Neutrophil (primary cell): ENCODE measurements at regions not wholly inside any gene's neighbourhood (a gene's known extent, or its start where the extent isn't known, plus 50 kb on each side); places are given as distances from the start of the nearest gene placed in this dataset.
A peak's percentile ranks its signal among the peaks of the same experiment; 100 is the strongest.

ENCODE experiments used
- H3K27ac ChIP-seq: fragments of 200-600 bp; sonication (generic); 2 replicates; pipeline ENCODE4 v1.5.1; 2016; ENCODE audit warnings: mild to moderate bottlenecking, moderate library complexity
- H3K27me3 ChIP-seq: fragments of 200-600 bp; sonication (generic); 2 replicates; pipeline ENCODE4 v1.6.0; 2016; ENCODE audit warnings: mild to moderate bottlenecking
- H3K36me3 ChIP-seq: fragments of 200-600 bp; sonication (generic); 2 replicates; pipeline ENCODE4 v1.5.1; 2017
- H3K4me1 ChIP-seq, 2 experiments: fragments of 200-600 bp in 1 of 2; sonication (generic) in 1 of 2; 1 replicate in 1 of 2; 2 replicates in 1 of 2; pipeline versions ENCODE4 v1.5.1 to v1.6.1; 2013 to 2016; ENCODE audit warnings: low read depth in 1 of 2, low read length in 1 of 2, mild to moderate bottlenecking in 1 of 2, moderate library complexity in 1 of 2; ENCODE audit not compliant: control insufficient read depth in 1 of 2, insufficient read depth in 1 of 2
- H3K4me3 ChIP-seq, 2 experiments: fragments of 200-600 bp in 1 of 2; sonication (generic) in 1 of 2; 1 replicate in 1 of 2; 2 replicates in 1 of 2; pipeline ENCODE4 v1.5.1; 2013 to 2016; ENCODE audit warnings: low read depth in 1 of 2, low read length in 1 of 2, mild to moderate bottlenecking in 1 of 2, moderate library complexity in 1 of 2
- H3K9me3 ChIP-seq: fragments of 200-600 bp; sonication (generic); 2 replicates; pipeline ENCODE4 v1.5.1; 2016
- TF ChIP-seq, protein P1 (sequence below): fragments of 200-600 bp; sonication (generic); IDR thresholded peaks from 2 replicates; pipeline ENCODE4 v1.5.1; 2016; ENCODE audit warnings: antibody characterized with exemption

GRCh38 chr1:25038699-25039098, 108.6 kb upstream of the RUNX3 start:
- TF ChIP-seq, protein P1, sequence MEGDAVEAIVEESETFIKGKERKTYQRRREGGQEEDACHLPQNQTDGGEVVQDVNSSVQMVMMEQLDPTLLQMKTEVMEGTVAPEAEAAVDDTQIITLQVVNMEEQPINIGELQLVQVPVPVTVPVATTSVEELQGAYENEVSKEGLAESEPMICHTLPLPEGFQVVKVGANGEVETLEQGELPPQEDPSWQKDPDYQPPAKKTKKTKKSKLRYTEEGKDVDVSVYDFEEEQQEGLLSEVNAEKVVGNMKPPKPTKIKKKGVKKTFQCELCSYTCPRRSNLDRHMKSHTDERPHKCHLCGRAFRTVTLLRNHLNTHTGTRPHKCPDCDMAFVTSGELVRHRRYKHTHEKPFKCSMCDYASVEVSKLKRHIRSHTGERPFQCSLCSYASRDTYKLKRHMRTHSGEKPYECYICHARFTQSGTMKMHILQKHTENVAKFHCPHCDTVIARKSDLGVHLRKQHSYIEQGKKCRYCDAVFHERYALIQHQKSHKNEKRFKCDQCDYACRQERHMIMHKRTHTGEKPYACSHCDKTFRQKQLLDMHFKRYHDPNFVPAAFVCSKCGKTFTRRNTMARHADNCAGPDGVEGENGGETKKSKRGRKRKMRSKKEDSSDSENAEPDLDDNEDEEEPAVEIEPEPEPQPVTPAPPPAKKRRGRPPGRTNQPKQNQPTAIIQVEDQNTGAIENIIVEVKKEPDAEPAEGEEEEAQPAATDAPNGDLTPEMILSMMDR: no peak
- H3K4me3 ChIP-seq: no peak overlapping the region
- H3K36me3 ChIP-seq: no peaks in the 10 kb centered on the region
- H3K4me1 ChIP-seq: peaks cover 37 to 38% of the 10 kb centered on the region in 2 experiments
- no peaks in the 10 kb centered on the region for H3K9me3 ChIP-seq
- no peak overlapping the region for H3K27ac ChIP-seq
- no peaks in the 10 kb centered on the region for H3K27me3 ChIP-seq

DNA sequence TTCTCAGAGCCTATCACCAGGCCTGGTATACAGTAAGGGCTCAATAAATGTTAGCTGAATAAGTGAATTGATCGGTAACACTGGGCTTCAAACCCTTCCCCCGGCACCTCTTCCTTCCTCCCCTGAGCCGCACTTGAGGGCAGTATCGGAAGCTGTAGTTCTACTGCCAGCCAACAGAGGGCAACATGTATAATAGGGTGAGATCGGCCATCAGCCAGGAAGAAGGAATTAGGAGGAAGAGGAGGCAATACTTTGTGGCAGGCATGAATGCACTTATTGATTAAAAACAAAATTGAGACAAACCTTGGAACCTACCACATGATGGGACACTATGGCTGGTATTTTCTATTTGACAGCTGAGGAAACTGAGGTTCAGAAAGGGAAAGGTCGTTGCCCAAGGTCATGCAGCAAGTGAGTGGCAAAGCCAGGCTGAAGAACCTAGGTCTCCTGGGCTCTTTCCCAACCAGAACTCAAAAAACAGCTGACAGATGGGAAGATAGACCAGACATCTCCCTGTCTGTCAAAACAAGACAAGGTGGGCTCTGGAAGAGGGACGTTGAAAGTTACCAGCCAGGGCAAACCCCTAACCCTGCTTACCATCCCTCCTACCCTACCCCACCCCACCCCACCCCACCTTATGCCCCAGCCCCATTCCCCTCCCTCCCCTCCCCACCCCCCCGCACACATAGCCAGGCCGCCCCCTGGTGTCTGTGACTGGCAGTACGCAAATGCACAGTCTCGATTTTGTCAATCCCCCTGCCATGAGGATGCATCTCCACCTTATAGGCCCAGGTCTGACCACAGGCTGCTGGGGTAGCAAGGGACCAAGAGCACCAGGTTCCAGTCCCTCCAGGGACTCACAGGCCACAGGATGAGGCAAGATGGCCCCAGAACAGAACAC, 107.3 kb upstream of the RUNX3 start:
- H3K27me3 ChIP-seq: no peaks in the 10 kb centered on the region
- no peaks in the 10 kb centered on the region for H3K36me3 ChIP-seq
- TF ChIP-seq, protein P1: peak; percentile 91
- H3K27ac ChIP-seq: peak overlapping the region; percentile 44
- peaks cover 50% of the 10 kb centered on the region in 2 experiments for H3K4me1 ChIP-seq
- no peak overlapping the region for H3K4me3 ChIP-seq
- H3K9me3 ChIP-seq: no peaks in the 10 kb centered on the region

- TF ChIP-seq, protein P1: no peak
- H3K27me3 ChIP-seq: no peaks in the 10 kb centered on the region
- no peaks in the 10 kb centered on the region for H3K9me3 ChIP-seq
- peaks cover 53 to 56% of the 10 kb centered on the region in 2 experiments for H3K4me1 ChIP-seq
- no peak overlapping the region for H3K4me3 ChIP-seq
- H3K36me3 ChIP-seq: no peaks in the 10 kb centered on the region
- no peak overlapping the region for H3K27ac ChIP-seq
These were observed 106.1 kb upstream of the RUNX3 start for GRCh38 chr1:25036117-25036546.

DNA sequence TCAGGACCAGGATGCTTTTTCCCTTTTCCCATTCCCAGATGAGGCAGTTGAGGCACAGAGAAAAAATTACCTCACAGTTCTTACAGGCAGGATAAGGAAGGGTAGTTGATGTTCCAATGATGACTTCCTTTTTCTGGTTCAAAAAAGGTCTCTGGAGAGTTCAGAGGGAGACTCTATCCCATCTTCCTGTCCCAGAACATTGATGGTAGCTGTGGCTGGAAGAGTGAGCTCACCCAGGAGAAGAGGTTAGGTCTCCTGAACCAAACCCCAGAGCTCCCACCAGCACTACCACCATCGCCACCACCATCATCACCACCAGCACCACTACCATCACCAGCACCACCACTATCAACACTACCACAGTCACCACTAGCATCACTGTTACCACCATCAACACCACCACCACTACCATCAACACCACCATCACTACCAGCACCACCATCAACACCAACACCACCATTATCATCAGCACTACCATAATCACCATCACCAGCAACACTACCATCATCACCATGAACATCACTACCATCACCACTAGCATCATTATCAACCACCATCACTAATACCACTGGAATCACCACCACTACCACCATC, 105.5 kb upstream of the RUNX3 start:
- H3K4me1 ChIP-seq: peaks cover 56 to 57% of the 10 kb centered on the region in 2 experiments
- TF ChIP-seq, protein P1: no peak
- no peaks in the 10 kb centered on the region for H3K9me3 ChIP-seq
- peak overlapping the region; percentile 31 for H3K27ac ChIP-seq
- no peaks in the 10 kb centered on the region for H3K36me3 ChIP-seq
- H3K27me3 ChIP-seq: no peaks in the 10 kb centered on the region
- no peak overlapping the region for H3K4me3 ChIP-seq

- Histone ChIP-seq H3K27ac (peak overlapping the region; percentile 90), H3K27me3 (peaks cover 5% of the 10 kb centered on the region), H3K9me3 (no peaks in the 10 kb centered on the region), H3K4me3 (peak overlapping the region; percentile 41 to 64), H3K36me3 (no peaks in the 10 kb centered on the region), H3K4me1 (peaks cover 56 to 63% of the 10 kb centered on the region in 2 experiments)
- TF ChIP-seq, protein P1: no peak
These were observed 104.9 kb upstream of the RUNX3 start for GRCh38 chr1:25034736-25035522.
